HL-60 (cell line): ENCODE measurements at regions not wholly inside any gene's neighbourhood (a gene's known extent, or its start where the extent isn't known, plus 50 kb on each side); places are given as distances from the start of the nearest gene placed in this dataset.

Experiments used
- POLR2AphosphoS5 ChIP-seq: IDR thresholded peaks from 2 replicates; pipeline ENCODE4 v1.6.1; 2012; ENCODE audit warnings: low read depth
- TF ChIP-seq, protein P1 (sequence below): IDR thresholded peaks from one replicate; pipeline ENCODE4 v1.5.1; 2011; ENCODE audit warnings: low read length, control low read depth, inconsistent platforms; ENCODE audit not compliant: insufficient read depth

DNA sequence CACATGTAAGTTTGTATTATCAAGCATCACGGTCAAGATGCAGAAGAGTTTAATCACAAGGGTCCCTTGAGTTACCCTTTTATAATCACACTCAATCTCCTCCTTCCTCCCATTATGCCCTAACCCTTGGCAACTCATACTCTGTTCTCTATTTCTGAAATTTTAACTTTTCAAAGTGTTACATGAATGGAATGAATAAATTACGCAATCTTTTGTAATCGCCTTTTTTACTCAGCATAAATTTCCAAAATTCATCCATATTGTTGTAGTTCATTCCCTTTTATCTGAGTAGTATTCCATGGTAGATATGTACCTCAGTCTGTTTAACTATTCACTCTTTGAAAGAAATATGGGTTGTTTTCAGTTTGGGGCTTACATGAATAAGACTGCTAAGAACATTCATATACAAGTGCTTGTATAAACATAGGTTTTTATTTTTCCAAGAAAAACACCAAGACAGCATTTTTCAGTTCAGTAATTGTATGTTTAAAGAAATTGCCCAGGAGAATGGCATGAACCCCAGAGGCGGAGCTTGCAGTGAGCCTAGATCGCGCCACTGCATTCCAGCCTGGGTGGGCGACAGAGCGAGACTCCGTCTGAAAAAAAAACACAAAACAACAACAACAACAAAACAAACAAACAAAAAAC lies 430.9 kb upstream of the KCNH7 start:
- no peak for TF ChIP-seq POLR2AphosphoS5
- TF ChIP-seq, protein P1, sequence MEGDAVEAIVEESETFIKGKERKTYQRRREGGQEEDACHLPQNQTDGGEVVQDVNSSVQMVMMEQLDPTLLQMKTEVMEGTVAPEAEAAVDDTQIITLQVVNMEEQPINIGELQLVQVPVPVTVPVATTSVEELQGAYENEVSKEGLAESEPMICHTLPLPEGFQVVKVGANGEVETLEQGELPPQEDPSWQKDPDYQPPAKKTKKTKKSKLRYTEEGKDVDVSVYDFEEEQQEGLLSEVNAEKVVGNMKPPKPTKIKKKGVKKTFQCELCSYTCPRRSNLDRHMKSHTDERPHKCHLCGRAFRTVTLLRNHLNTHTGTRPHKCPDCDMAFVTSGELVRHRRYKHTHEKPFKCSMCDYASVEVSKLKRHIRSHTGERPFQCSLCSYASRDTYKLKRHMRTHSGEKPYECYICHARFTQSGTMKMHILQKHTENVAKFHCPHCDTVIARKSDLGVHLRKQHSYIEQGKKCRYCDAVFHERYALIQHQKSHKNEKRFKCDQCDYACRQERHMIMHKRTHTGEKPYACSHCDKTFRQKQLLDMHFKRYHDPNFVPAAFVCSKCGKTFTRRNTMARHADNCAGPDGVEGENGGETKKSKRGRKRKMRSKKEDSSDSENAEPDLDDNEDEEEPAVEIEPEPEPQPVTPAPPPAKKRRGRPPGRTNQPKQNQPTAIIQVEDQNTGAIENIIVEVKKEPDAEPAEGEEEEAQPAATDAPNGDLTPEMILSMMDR = no peak
